ENCODE measurements at regions not wholly inside any gene's neighbourhood (a gene's known extent, or its start where the extent isn't known, plus 50 kb on each side); places are given as distances from the start of the nearest gene placed in this dataset.

DNA sequence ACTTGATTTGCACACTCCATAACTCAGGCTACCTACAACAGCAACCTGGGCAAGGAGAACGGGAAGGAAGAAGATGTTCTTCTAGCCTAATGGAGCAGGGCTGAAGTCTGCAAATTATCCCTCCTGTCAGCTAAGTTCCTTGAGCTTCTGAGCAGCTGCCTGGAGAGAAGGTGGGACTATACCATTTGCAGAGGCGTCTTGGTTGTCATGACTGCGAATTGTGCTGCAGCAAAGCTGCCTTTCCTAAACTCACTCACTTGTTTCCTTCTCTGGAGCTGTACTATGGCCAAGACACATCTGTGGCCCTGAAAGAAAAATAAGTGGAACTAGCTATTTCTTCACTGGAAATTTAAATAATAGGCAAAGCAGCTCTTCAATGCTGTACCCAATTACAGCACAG lies 682.4 kb upstream of the GRIA3 start:
- intact Hi-C loops (cut with DNase I; ENCODE audit: low total_unique reads), result no loop called here
- Histone ChIP-seq H3K4me1 (no peaks in the 10 kb centered on the region), H3K4me3 (no peak overlapping the region), H3K27ac (no peak overlapping the region), H3K27me3 (no peaks in the 10 kb centered on the region), H3K36me3 (no peaks in the 10 kb centered on the region), H3K9me3 (no peaks in the 10 kb centered on the region)
- no peak for DNase-seq
- TF ChIP-seq CTCF (IDR thresholded peaks at IDR 0.05) (no peak), POLR2A (IDR thresholded peaks at IDR 0.05) (no peak)

GRCh38 chrX:122504026-122504425 lies 680.1 kb upstream of the GRIA3 start:
- H3K27ac ChIP-seq, result no peak overlapping the region
- no peak for DNase-seq
- no peaks in the 10 kb centered on the region for H3K27me3 ChIP-seq
- intact Hi-C loops (cut with DNase I; ENCODE audit: low total_unique reads), result no loop called here
- no peak for TF ChIP-seq CTCF (IDR thresholded peaks at IDR 0.05)
- no peak for TF ChIP-seq POLR2A (IDR thresholded peaks at IDR 0.05)
- H3K4me3 ChIP-seq, result no peak overlapping the region
- H3K4me1 ChIP-seq, result no peaks in the 10 kb centered on the region
- H3K9me3 ChIP-seq, result no peaks in the 10 kb centered on the region
- H3K36me3 ChIP-seq, result no peaks in the 10 kb centered on the region

DNA sequence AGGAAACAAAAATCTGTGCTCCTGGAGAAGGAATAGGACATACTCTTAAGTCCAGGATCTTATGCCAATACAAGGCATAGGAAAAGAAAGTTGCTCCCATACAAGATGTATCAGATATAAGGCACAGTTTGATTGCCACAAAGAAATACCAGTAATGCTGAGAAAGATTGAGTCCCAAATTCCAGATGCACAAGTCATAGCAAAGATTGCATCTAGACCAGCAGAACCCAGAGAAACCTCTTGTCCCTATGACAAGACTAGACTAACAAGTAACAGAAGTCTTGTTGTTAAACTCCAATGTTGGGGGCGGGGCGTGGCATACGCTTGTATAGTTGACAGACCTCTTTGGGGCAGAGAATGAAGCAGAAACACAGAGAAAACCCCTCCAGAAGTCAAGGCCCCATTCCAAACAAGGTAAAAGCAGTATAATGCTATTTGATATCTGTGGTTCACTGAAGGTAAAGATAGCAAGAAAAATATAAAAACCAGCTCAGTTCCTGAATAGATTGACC lies 671.5 kb upstream of the GRIA3 start:
- no peaks in the 10 kb centered on the region for H3K36me3 ChIP-seq
- H3K9me3 ChIP-seq, result no peaks in the 10 kb centered on the region
- no peak for DNase-seq
- no peaks in the 10 kb centered on the region for H3K27me3 ChIP-seq
- H3K27ac ChIP-seq, result no peak overlapping the region
- TF ChIP-seq CTCF (IDR thresholded peaks at IDR 0.05) (no peak), POLR2A (IDR thresholded peaks at IDR 0.05) (no peak)
- intact Hi-C loops (cut with DNase I; ENCODE audit: low total_unique reads), result no loop called here
- H3K4me3 ChIP-seq, result no peak overlapping the region
- no peaks in the 10 kb centered on the region for H3K4me1 ChIP-seq

DNA sequence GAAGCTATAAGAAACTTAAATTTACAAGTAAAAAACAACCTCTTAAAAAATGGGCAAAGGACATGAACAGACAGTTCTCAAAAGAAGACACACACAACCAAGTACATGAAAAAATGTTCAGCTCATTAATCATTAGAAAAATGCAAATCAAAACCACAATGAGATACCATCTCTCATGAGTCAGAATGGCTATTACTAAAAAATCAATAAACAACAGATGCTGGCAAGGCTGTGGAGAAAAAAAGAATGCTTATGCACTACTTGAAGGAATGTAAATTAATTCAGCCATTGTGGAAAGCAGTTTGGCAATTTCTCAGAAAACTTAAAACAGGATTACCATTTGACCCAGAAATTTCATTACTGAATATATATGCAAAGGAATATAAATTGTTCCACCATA lies 666.3 kb upstream of the GRIA3 start:
- Histone ChIP-seq H3K4me3 (no peak overlapping the region), H3K4me1 (no peaks in the 10 kb centered on the region), H3K27me3 (no peaks in the 10 kb centered on the region), H3K27ac (no peak overlapping the region), H3K36me3 (no peaks in the 10 kb centered on the region), H3K9me3 (no peaks in the 10 kb centered on the region)
- intact Hi-C loops (cut with DNase I; ENCODE audit: low total_unique reads), result no loop called here
- no peak for DNase-seq
- no peak for TF ChIP-seq POLR2A (IDR thresholded peaks at IDR 0.05)

DNA sequence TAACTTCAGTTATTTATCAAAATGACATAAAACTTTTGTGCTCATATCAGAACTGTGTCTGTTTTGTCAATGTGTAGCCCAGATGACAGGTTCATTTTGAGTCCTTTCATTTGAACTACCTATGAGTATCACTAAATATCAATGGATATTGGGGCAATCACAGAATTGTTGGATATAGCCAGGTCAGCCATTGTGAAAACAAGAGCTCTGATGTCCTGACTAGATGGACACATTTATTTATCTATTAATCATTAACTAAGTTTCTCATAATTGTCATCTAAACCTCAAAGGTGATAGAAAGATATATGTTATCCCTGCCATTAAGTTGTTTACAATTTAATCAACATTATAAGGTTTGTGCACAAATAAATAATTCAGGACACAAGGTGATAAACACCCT lies 638.3 kb upstream of the GRIA3 start:
- H3K9me3 ChIP-seq, result no peaks in the 10 kb centered on the region
- no peak overlapping the region for H3K4me3 ChIP-seq
- H3K4me1 ChIP-seq, result no peaks in the 10 kb centered on the region
- intact Hi-C loops (cut with DNase I; ENCODE audit: low total_unique reads), result no loop called here
- H3K27ac ChIP-seq, result no peak overlapping the region
- DNase-seq, result no peak
- TF ChIP-seq POLR2A (IDR thresholded peaks at IDR 0.05) (no peak), CTCF (IDR thresholded peaks at IDR 0.05) (no peak)
- H3K36me3 ChIP-seq, result no peaks in the 10 kb centered on the region
- H3K27me3 ChIP-seq, result no peaks in the 10 kb centered on the region

- no peaks in the 10 kb centered on the region for H3K9me3 ChIP-seq
- no peaks in the 10 kb centered on the region for H3K27me3 ChIP-seq
- no peaks in the 10 kb centered on the region for H3K4me1 ChIP-seq
- H3K4me3 ChIP-seq, result no peak overlapping the region
- intact Hi-C loops (cut with DNase I; ENCODE audit: low total_unique reads), result no loop called here
- TF ChIP-seq POLR2A (IDR thresholded peaks at IDR 0.05) (no peak), CTCF (IDR thresholded peaks at IDR 0.05) (no peak)
- no peak for DNase-seq
- H3K27ac ChIP-seq, result no peak overlapping the region
- no peaks in the 10 kb centered on the region for H3K36me3 ChIP-seq
Measured at GRCh38 chrX:122546269-122546668, 637.8 kb upstream of the GRIA3 start.
